HG03280 (cell line): ENCODE measurements at regions not wholly inside any gene's neighbourhood (a gene's known extent, or its start where the extent isn't known, plus 50 kb on each side); places are given as distances from the start of the nearest gene placed in this dataset.

Experiments used
- ATAC-seq: cut with Tn5 transposase; IDR thresholded peaks from one replicate; pipeline ENCODE4 v1.9.1; 2021; ENCODE audit warnings: mild to moderate bottlenecking, moderate library complexity; ENCODE audit not compliant: unreplicated experiment

GRCh38 chr6:134744301-134744700, 205.6 kb downstream of the ALDH8A1 start:
- ATAC-seq, result no peak

- no peak for ATAC-seq
These were observed 208.7 kb downstream of the ALDH8A1 start for GRCh38 chr6:134741200-134741536.

- no peak for ATAC-seq
These were observed 209.3 kb downstream of the ALDH8A1 start for GRCh38 chr6:134740473-134741199.

GRCh38 chr6:134740027-134740373, 209.9 kb downstream of the ALDH8A1 start:
- no peak for ATAC-seq

GRCh38 chr6:134739299-134740026, 210.4 kb downstream of the ALDH8A1 start:
- ATAC-seq, result no peak

GRCh38 chr6:134738211-134738885, 211.6 kb downstream of the ALDH8A1 start:
- ATAC-seq, result no peak

- no peak for ATAC-seq
These were observed 214.4 kb downstream of the ALDH8A1 start for GRCh38 chr6:134735461-134735860.

GRCh38 chr6:134734312-134734869, 215.5 kb downstream of the ALDH8A1 start:
- no peak for ATAC-seq

- ATAC-seq, result no peak
These were observed 216.1 kb downstream of the ALDH8A1 start for GRCh38 chr6:134733801-134734200.

GRCh38 chr6:134732763-134733162, 217.1 kb downstream of the ALDH8A1 start:
- no peak for ATAC-seq

GRCh38 chr6:134731615-134732014, 218.3 kb downstream of the ALDH8A1 start:
- no peak for ATAC-seq

GRCh38 chr6:134730013-134730412, 219.9 kb downstream of the ALDH8A1 start:
- no peak for ATAC-seq

GRCh38 chr6:134729561-134729960, 220.3 kb downstream of the ALDH8A1 start:
- no peak for ATAC-seq

GRCh38 chr6:134727081-134727480, 222.8 kb downstream of the ALDH8A1 start:
- ATAC-seq, result no peak

- ATAC-seq, result no peak
These were observed 224.3 kb downstream of the ALDH8A1 start for GRCh38 chr6:134725590-134725989.

GRCh38 chr6:134724771-134725340, 225.0 kb downstream of the ALDH8A1 start:
- no peak for ATAC-seq

GRCh38 chr6:134723081-134723871, 226.6 kb downstream of the ALDH8A1 start:
- ATAC-seq, result no peak

- no peak for ATAC-seq
These were observed 227.6 kb downstream of the ALDH8A1 start for GRCh38 chr6:134722200-134722870.

- no peak for ATAC-seq
These were observed 228.9 kb downstream of the ALDH8A1 start for GRCh38 chr6:134721060-134721405.
